Mesothelial cell of epicardium (in vitro differentiated cells): ENCODE measurements at regions not wholly inside any gene's neighbourhood (a gene's known extent, or its start where the extent isn't known, plus 50 kb on each side); places are given as distances from the start of the nearest gene placed in this dataset.

ENCODE experiments used
- DNase-seq, 2 experiments: peaks; one replicate each; pipeline ENCODE4 v3.0.0; 2021; ENCODE audit warnings: low spot score in 2 of 2; ENCODE audit not compliant: unreplicated experiment in 2 of 2
- H3K27ac Mint-ChIP-seq: 2 replicates; pipeline ENCODE4 v1.8.0; 2021; ENCODE audit warnings: mixed read lengths
- H3K27me3 Mint-ChIP-seq: 2 replicates; pipeline ENCODE4 v1.8.0; 2021; ENCODE audit warnings: low read depth, mixed read lengths
- H3K36me3 Mint-ChIP-seq: 2 replicates; pipeline ENCODE4 v1.8.0; 2021; ENCODE audit warnings: mixed read lengths
- H3K4me1 Mint-ChIP-seq: 2 replicates; pipeline ENCODE4 v1.8.0; 2021; ENCODE audit warnings: mixed read lengths
- H3K4me3 Mint-ChIP-seq: 2 replicates; pipeline ENCODE4 v1.8.0; 2021; ENCODE audit warnings: mild to moderate bottlenecking, moderate library complexity, mixed read lengths
- H3K9me3 Mint-ChIP-seq: 2 replicates; pipeline ENCODE4 v1.8.0; 2021; ENCODE audit warnings: mixed read lengths
- TF ChIP-seq, protein P1 (sequence below): fragments of 200-600 bp; sonication (generic); IDR thresholded peaks from one replicate; pipeline ENCODE4 v1.5.0; 2021; ENCODE audit warnings: antibody characterized with exemption; ENCODE audit not compliant: unreplicated experiment

DNA sequence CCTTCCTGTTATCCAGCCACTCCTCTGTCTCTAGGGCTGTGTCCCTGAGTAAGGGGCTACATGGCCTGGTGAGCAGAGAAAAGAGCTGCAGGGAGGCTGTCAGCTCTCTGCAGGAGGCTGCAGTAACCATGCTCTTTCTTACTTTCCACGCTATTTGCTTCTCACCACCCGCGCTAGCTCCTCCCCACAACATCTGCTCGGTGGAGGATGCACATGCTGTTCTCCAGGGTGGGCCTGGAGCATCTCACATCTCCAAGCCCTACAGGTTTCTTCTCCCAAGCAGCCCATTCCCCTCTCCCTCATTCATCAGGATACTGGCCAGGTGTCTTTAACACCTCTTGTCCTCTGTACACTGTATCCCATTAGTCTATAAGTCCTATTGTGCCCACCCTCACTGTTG is 103.8 kb downstream of the IER5 start:
- no peak for DNase-seq
- Mint-ChIP-seq H3K4me3 (no peak overlapping the region), H3K36me3 (no peaks in the 10 kb centered on the region), H3K27me3 (peaks cover 52% of the 10 kb centered on the region), H3K27ac (no peak overlapping the region), H3K9me3 (peaks cover 3% of the 10 kb centered on the region), H3K4me1 (no peaks in the 10 kb centered on the region)
- TF ChIP-seq, protein P1, sequence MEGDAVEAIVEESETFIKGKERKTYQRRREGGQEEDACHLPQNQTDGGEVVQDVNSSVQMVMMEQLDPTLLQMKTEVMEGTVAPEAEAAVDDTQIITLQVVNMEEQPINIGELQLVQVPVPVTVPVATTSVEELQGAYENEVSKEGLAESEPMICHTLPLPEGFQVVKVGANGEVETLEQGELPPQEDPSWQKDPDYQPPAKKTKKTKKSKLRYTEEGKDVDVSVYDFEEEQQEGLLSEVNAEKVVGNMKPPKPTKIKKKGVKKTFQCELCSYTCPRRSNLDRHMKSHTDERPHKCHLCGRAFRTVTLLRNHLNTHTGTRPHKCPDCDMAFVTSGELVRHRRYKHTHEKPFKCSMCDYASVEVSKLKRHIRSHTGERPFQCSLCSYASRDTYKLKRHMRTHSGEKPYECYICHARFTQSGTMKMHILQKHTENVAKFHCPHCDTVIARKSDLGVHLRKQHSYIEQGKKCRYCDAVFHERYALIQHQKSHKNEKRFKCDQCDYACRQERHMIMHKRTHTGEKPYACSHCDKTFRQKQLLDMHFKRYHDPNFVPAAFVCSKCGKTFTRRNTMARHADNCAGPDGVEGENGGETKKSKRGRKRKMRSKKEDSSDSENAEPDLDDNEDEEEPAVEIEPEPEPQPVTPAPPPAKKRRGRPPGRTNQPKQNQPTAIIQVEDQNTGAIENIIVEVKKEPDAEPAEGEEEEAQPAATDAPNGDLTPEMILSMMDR, result no peak

DNA sequence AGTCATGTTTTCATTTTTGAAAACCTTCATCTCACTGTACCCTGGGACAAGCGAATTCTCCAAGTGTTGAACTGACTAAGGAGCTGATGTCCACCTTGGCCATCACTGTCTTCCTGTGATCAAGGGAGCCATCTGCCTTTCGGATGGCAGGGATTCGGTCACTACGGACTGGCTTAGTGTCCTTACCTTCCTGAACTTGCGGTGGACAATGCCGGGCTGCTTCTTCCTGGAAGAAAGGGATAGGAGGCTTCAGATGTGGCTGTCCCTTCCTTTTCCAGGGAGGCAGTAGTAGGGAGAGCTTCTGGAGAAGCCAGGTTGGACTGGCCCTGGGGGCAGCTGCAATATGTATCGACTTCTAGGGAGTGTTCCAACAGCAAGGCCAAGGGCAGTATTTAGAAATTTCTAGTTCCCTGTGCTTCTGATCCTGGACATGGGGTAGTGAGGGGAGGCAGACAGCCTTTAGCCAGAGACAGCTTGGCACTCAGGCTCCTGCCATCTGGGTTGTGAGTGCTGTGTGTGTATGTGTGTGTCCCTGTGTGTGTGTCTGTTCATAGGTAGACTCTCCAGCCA is 114.6 kb downstream of the IER5 start:
- no peaks in the 10 kb centered on the region for H3K36me3 Mint-ChIP-seq

DNA sequence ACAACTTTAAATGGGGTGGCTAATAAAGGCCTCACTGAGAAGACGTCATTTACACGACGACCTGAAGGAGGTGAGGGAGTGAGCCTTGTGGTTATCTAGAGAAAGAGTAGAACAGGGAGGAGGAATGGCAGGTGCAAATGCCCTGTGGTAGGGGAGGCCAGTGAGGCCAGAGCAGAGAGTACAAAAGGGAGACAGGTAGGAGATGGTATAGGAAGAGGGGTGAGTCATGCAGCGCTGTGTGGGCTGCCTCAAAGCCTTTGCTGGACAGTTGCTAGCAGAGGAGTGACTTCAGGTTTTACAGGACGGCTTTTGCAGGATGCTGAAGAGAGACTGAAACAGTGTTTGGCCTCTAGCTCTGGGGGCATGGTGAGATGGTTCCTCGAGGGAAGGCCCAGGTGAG is 116.0 kb downstream of the IER5 start:
- TF ChIP-seq, protein P1, result no peak
- peaks cover 30% of the 10 kb centered on the region for H3K27me3 Mint-ChIP-seq
- no peaks in the 10 kb centered on the region for H3K36me3 Mint-ChIP-seq
- H3K4me1 Mint-ChIP-seq, result no peaks in the 10 kb centered on the region
- H3K9me3 Mint-ChIP-seq, result peaks cover 12% of the 10 kb centered on the region
- no peak overlapping the region for H3K27ac Mint-ChIP-seq
- H3K4me3 Mint-ChIP-seq, result no peak overlapping the region
- no peak for DNase-seq

More for the DNA sequence above, 114.6 kb downstream of the IER5 start:
- no peaks in the 10 kb centered on the region for H3K4me1 Mint-ChIP-seq
- DNase-seq, result peak in 1 of 2 experiments; percentile 7
- H3K9me3 Mint-ChIP-seq, result peaks cover 17% of the 10 kb centered on the region
- no peak overlapping the region for H3K27ac Mint-ChIP-seq
- no peak overlapping the region for H3K4me3 Mint-ChIP-seq
- peaks cover 44% of the 10 kb centered on the region for H3K27me3 Mint-ChIP-seq
- TF ChIP-seq, protein P1, result no peak

DNA sequence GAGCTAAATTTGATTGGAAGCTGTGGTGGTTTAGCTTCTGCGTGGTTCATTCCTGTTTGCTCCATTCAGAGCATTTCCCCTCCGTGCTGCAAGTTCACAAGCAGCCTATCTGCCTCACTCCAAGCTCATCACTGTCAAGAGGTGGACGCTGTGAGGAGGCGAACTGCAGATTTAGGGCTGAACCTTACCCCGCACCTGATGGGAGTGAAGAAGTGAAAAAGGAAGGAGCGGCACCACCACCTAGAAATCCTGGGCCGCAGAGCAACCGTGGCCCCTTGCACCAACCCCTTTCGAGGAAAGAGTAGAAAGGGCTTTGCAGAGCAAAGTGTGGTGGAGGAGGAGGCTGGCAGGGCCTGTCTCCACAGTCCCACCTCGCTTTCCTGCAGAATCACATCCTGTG is 117.4 kb downstream of the IER5 start:
- TF ChIP-seq, protein P1, result no peak
- no peaks in the 10 kb centered on the region for H3K36me3 Mint-ChIP-seq
- no peak overlapping the region for H3K27ac Mint-ChIP-seq
- DNase-seq, result no peak
- peaks cover 18% of the 10 kb centered on the region for H3K27me3 Mint-ChIP-seq
- H3K4me1 Mint-ChIP-seq, result no peaks in the 10 kb centered on the region
- no peak overlapping the region for H3K4me3 Mint-ChIP-seq
- no peaks in the 10 kb centered on the region for H3K9me3 Mint-ChIP-seq

DNA sequence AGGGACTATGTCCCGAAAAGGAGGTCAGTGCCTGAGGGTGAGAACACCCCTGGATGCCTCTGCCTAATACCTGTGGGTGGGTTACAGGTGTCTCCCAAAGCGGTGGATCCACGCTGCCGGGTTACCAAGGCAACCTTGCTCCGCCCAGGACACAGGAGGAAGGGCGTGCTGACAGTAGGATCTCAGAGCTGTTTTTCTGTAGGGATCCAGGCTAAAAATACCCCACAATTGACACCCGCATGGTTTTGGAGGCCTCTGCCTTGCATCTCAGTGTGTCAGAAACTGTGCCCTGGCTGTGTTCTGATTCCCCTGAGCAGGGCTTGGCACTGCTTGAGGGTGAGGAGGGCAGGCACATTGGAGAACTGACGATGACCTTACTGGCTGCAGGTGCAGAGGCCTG is 118.0 kb downstream of the IER5 start:
- H3K4me3 Mint-ChIP-seq, result no peak overlapping the region
- peaks cover 24% of the 10 kb centered on the region for H3K27me3 Mint-ChIP-seq
- TF ChIP-seq, protein P1, result no peak
- no peaks in the 10 kb centered on the region for H3K9me3 Mint-ChIP-seq
- no peak for DNase-seq
- H3K4me1 Mint-ChIP-seq, result no peaks in the 10 kb centered on the region
- H3K36me3 Mint-ChIP-seq, result no peaks in the 10 kb centered on the region
- no peak overlapping the region for H3K27ac Mint-ChIP-seq
